ENCODE measurements at regions not wholly inside any gene's neighbourhood (a gene's known extent, or its start where the extent isn't known, plus 50 kb on each side); places are given as distances from the start of the nearest gene placed in this dataset.
"Not testable (repeated sequence)": the region's sequence is repeated elsewhere in the genome, so short reads cannot be mapped to it uniquely, and the experiment has no call there.

- no peak for FAIRE-seq
Observed at GRCh38 chr3:166296179-166296783, 459.1 kb upstream of the BCHE start.

DNA sequence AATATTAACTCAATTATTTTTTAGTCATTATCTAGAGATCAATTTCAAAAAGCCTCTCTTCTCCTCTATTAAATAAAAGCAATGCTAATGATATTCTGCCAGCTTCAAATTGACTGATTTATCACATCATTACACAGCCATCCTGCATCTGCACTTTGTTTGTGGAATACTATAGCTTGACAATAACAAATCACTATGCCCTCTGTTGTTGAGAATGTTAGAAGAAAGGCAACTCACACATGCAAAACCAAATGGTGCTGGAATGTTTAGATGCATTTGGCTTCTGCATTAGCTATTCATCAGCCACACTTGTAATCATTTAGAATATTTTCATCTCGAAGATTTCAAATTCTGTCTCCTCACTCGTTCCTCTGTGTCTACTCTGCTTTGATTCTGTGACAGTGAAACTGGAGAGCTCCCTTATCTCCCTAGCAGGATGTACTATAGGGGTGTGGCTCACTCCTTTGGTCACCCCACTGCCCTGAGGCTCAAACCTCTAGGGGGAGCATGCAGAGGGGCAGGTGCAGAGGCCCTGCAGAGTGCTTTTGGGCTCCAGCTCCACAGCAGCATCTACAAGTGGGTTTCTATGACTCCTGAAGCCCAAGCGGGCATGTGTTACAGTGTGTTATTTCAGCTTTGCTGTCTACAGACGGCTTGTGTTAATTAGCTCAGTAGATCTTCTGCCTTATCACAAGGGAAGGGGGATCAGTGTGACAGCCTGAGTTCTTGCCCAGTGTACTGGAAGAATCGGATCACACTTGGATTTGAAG, 454.1 kb upstream of the BCHE start:
- no peak for FAIRE-seq

GRCh38 chr3:166285001-166285400, 447.8 kb upstream of the BCHE start:
- FAIRE-seq = no peak

- no peak for FAIRE-seq
Observed at GRCh38 chr3:166283840-166284239, 446.6 kb upstream of the BCHE start.

DNA sequence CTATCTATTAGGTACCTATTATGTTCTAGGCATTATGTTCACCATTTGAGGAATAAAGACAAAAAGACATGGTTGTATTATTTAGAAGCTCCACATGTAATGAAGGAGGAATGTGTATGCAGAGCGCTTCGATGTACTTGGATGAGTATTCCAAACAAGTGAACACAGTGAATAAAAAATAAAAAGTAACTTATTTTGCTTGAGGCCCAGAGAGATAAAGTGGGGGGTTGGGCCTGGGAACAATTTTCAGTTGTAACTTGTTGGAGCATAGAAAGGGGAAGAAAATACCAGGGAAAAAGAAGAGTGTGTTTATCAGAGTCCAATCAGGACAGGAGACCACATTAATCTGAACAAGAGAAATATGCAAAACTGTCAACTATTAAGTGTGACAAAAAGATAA, 445.7 kb upstream of the BCHE start:
- no peak for FAIRE-seq

- no peak for FAIRE-seq
Observed at GRCh38 chr3:166279636-166280035, 442.4 kb upstream of the BCHE start.

GRCh38 chr3:166275024-166275390, 437.8 kb upstream of the BCHE start:
- FAIRE-seq = no peak

GRCh38 chr3:166274351-166275023, 437.3 kb upstream of the BCHE start:
- FAIRE-seq = no peak

GRCh38 chr3:166270429-166270828, 433.2 kb upstream of the BCHE start:
- no peak for FAIRE-seq

- no peak for FAIRE-seq
Observed at GRCh38 chr3:166265153-166265552, 427.9 kb upstream of the BCHE start.

DNA sequence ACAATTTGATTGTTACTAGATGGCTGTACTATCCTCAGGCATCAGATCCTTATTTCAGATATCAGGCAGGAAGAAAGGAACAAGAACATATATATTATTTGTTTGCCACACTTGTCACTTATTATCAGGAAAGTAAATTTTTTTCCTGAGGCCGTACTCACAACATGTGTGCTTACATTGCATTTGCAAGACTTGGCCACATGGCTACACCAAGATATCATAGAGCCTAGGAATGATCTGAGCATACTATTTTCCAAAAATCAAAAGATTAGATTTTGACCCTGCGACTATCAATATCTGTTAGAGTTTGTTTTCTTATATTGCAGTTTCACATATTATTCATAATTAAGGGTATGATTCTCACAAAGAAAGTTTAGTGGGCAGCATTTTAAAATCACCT, 426.2 kb upstream of the BCHE start:
- FAIRE-seq = no peak

- FAIRE-seq = not testable (repeated sequence)
Observed at GRCh38 chr3:166258293-166258850, 421.1 kb upstream of the BCHE start.

DNA sequence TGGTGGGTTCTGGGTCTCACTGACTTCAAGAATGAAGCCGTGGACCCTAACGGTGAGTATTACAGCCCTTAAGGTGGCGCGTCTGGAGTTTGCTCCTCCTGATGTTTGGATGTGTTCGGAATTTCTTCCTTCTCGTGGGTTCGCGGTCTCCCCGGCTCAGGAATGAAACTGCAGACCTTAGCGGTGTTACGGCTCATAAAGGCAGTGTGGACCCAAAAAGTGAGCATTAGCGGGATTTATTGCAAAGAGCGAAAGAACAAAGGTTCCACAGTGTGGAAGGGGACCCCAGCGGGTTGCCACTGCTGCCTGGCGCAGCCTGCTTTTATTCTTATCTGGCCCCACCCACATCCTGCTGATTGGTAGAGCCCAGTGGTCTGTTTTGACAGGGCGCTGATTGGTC, 420.5 kb upstream of the BCHE start:
- no peak for FAIRE-seq

- no peak for FAIRE-seq
Observed at GRCh38 chr3:166248784-166249183, 411.6 kb upstream of the BCHE start.

DNA sequence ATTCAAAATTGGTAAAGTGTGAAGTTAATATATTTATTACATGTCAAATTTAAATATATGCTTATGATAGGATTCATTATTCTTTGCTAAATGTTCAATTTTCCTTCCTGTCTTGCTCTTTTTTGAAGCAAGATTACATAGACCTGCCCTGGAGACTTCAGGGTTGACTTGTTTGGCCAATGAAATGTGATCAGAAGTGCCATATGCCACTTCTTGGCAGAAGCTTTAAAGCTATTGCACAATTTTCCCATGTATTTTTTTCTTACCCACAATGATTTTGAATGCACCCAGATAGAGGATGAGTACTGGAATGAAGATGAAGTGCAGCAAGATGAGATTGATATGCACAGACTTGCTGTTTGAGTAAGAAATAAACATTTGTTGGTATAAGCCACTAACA, 406.3 kb upstream of the BCHE start:
- no peak for FAIRE-seq

GRCh38 chr3:166223120-166223519, 385.9 kb upstream of the BCHE start:
- FAIRE-seq = no peak

DNA sequence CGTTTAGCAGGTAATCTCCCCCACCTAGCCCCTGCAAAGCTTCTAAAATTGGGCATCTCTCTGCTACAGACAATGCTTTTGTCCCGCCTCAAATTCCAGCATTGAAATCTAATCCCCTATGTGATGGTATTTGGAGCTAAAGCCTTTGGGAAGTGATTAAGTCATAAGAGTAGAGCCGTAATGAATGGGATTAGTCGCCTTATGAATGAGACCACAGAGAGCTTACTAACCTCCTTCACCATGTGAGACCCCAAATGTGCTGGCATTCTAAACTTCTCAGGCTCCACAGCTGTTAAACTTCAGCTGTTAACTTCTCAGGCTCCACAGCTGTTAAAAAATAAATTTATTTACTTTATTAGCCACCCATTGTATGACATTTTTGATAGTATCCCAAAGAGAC, 374.2 kb upstream of the BCHE start:
- FAIRE-seq = no peak

DNA sequence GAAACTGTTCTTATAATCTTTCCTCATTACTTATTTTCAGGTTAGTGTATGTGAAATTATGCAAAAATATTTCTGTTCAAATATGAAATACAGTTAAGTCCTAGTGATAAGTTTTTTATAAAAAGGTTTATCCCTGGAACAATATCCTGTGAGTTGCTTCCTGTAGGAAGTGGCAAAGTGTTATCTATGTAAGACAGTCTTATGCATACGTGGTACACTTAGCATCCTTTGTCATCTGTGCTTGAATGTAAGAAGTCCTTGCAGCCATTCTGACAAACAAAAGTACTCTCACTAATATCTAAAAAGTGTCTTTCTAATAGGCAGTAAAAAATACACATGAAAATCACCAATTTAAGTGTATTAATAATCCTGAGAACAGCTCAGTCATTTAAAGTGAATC, 372.5 kb upstream of the BCHE start:
- no peak for FAIRE-seq

DNA sequence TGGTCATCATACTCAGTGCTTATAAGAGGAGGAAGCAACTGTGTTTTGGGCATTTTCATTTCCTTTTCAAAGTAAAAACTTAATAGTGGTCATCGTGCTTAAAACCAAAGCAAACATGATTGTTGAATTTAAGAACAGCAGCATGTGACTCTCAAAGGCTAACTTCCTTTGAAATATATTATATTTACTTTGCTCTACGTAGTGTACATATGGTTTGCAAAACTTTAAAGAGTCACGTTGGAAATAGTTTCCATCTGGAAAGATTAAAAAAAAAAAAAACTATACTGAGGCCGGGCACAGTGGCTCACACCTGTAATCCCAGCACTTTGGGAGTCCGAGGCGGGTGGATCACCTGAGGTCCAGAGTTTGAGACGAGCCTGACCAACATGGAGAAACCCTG, 367.9 kb upstream of the BCHE start:
- FAIRE-seq = no peak

- FAIRE-seq = no peak
Observed at GRCh38 chr3:166201476-166201875, 364.3 kb upstream of the BCHE start.

DNA sequence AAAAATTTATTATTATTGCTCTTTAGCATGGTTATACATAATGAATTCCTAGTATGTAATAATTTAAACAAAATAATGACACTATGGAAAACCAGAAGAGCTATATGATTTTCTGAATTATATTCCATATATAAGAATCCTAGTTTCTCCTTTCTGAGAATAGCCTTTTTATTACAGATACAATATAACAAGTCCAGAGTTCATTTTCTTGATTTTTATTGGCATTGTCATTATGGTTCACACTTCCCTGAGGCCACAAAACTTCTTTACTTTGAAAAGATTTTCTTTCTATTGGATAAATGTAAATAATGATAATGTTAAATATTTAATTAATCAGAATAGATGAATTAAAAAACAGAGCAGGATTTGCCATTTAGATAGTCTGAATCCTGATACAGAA, 362.3 kb upstream of the BCHE start:
- no peak for FAIRE-seq

DNA sequence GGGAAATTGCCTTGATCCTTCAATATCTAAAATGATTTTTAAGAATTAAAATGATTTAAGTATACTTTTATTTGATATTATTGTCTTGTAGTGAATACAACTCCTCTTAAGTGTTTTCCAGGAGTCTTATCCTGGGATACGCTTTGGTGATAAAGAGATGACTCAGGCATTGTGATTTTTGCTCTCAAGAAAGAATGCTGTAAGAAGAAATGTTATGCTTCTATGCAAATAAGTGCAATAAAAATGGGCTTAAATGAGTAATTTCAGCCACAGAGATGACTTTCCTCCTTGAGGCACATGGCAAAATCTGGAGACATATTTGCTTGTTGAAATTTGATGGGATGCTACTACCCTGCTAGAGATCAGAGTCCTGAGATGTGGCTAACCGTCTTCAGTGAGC, 358.6 kb upstream of the BCHE start:
- FAIRE-seq = no peak

GRCh38 chr3:166191411-166191810, 354.2 kb upstream of the BCHE start:
- no peak for FAIRE-seq

- no peak for FAIRE-seq
Observed at GRCh38 chr3:166190360-166190759, 353.1 kb upstream of the BCHE start.

Measured in TTC549 (cell line).